ENCODE measurements at regions not wholly inside any gene's neighbourhood (a gene's known extent, or its start where the extent isn't known, plus 50 kb on each side); places are given as distances from the start of the nearest gene placed in this dataset.
"Not testable (repeated sequence)": the region's sequence is repeated elsewhere in the genome, so short reads cannot be mapped to it uniquely, and the experiment has no call there.

- no peak for DNase-seq (ENCODE audit: low read depth in 2 of 2)
Measured at GRCh38 chr9:90140131-90140818, 502.3 kb downstream of the DIRAS2 start.

GRCh38 chr9:90141723-90142122, 500.9 kb downstream of the DIRAS2 start:
- no peak for DNase-seq (ENCODE audit: low read depth in 2 of 2)

- DNase-seq (ENCODE audit: low read depth in 2 of 2) = peak in 1 of 2 experiments; percentile 51
Measured at GRCh38 chr9:90142580-90142979, 500.0 kb downstream of the DIRAS2 start.

GRCh38 chr9:90147426-90147825, 495.2 kb downstream of the DIRAS2 start:
- no peak for DNase-seq (ENCODE audit: low read depth in 2 of 2)

- no peak for DNase-seq (ENCODE audit: low read depth in 2 of 2)
Measured at GRCh38 chr9:90156318-90156717, 486.3 kb downstream of the DIRAS2 start.

GRCh38 chr9:90162326-90162725, 480.3 kb downstream of the DIRAS2 start:
- DNase-seq (ENCODE audit: low read depth in 2 of 2) = no peak

- no peak for DNase-seq (ENCODE audit: low read depth in 2 of 2)
Measured at GRCh38 chr9:90162819-90163218, 479.8 kb downstream of the DIRAS2 start.

- no peak for DNase-seq (ENCODE audit: low read depth in 2 of 2)
Measured at GRCh38 chr9:90165281-90165680, 477.3 kb downstream of the DIRAS2 start.

- DNase-seq (ENCODE audit: low read depth in 2 of 2) = not testable (repeated sequence)
Measured at GRCh38 chr9:90166374-90166773, 476.2 kb downstream of the DIRAS2 start.

- DNase-seq (ENCODE audit: low read depth in 2 of 2) = no peak
Measured at GRCh38 chr9:90167914-90168313, 474.7 kb downstream of the DIRAS2 start.

GRCh38 chr9:90169490-90169889, 473.1 kb downstream of the DIRAS2 start:
- DNase-seq (ENCODE audit: low read depth in 2 of 2) = no peak

- not testable (repeated sequence) for DNase-seq (ENCODE audit: low read depth in 2 of 2)
Measured at GRCh38 chr9:90173935-90174334, 468.7 kb downstream of the DIRAS2 start.

GRCh38 chr9:90174346-90174745, 468.3 kb downstream of the DIRAS2 start:
- not testable (repeated sequence) for DNase-seq (ENCODE audit: low read depth in 2 of 2)

- DNase-seq (ENCODE audit: low read depth in 2 of 2) = no peak
Measured at GRCh38 chr9:90175257-90175656, 467.4 kb downstream of the DIRAS2 start.

- no peak for DNase-seq (ENCODE audit: low read depth in 2 of 2)
Measured at GRCh38 chr9:90175865-90176264, 466.8 kb downstream of the DIRAS2 start.

GRCh38 chr9:90176901-90177300, 465.7 kb downstream of the DIRAS2 start:
- DNase-seq (ENCODE audit: low read depth in 2 of 2) = no peak

GRCh38 chr9:90180381-90180780, 462.2 kb downstream of the DIRAS2 start:
- no peak for DNase-seq (ENCODE audit: low read depth in 2 of 2)

GRCh38 chr9:90188656-90189055, 454.0 kb downstream of the DIRAS2 start:
- DNase-seq (ENCODE audit: low read depth in 2 of 2) = no peak

GRCh38 chr9:90189306-90189705, 453.3 kb downstream of the DIRAS2 start:
- no peak for DNase-seq (ENCODE audit: low read depth in 2 of 2)

- DNase-seq (ENCODE audit: low read depth in 2 of 2) = peak in 1 of 2 experiments; percentile 16
Measured at GRCh38 chr9:90192465-90192864, 450.2 kb downstream of the DIRAS2 start.

GRCh38 chr9:90198956-90199355, 443.7 kb downstream of the DIRAS2 start:
- no peak for DNase-seq (ENCODE audit: low read depth in 2 of 2)

- no peak for DNase-seq (ENCODE audit: low read depth in 2 of 2)
Measured at GRCh38 chr9:90201766-90202165, 440.9 kb downstream of the DIRAS2 start.

GRCh38 chr9:90204128-90204831, 438.3 kb downstream of the DIRAS2 start:
- no peak for DNase-seq (ENCODE audit: low read depth in 2 of 2)

Measured in stimulated activated CD4-positive, alpha-beta T cell treated with anti-CD3 and anti-CD28 coated beads, Interleukin-12 subunit alpha, Interleukin-12 subunit beta, amount 100 ng/mL, for 24 hours (primary cell).